Neuronal stem cell (in vitro differentiated cells): ENCODE measurements at regions not wholly inside any gene's neighbourhood (a gene's known extent, or its start where the extent isn't known, plus 50 kb on each side); places are given as distances from the start of the nearest gene placed in this dataset.

Source experiments
- DNase-seq: peaks from one replicate; pipeline ENCODE4 v3.0.0-alpha.2; 2013; ENCODE audit warnings: low spot score
- H2AFZ ChIP-seq: one replicate; pipeline ENCODE4 v1.6.1; 2013; ENCODE audit warnings: mild to moderate bottlenecking, low read length, inconsistent platforms
- H2AK5ac ChIP-seq: 2 replicates; pipeline ENCODE4 v1.6.1; 2013; ENCODE audit warnings: low read depth, mild to moderate bottlenecking, inconsistent platforms, low read length, moderate library complexity, mixed read lengths
- H2BK120ac ChIP-seq: 2 replicates; pipeline ENCODE4 v1.6.1; 2013; ENCODE audit warnings: low read depth, mild to moderate bottlenecking, inconsistent platforms, low read length, moderate library complexity, mixed read lengths
- H2BK12ac ChIP-seq: one replicate; pipeline ENCODE4 v1.6.1; 2013; ENCODE audit warnings: low read length, inconsistent platforms
- H2BK15ac ChIP-seq: 2 replicates; pipeline ENCODE4 v1.6.1; 2013; ENCODE audit warnings: mild to moderate bottlenecking, low read length, inconsistent platforms, mixed read lengths
- H2BK5ac ChIP-seq: one replicate; pipeline ENCODE4 v1.6.1; 2013; ENCODE audit warnings: inconsistent platforms, mild to moderate bottlenecking, low read length, moderate library complexity
- H3K14ac ChIP-seq: one replicate; pipeline ENCODE4 v1.6.1; 2013; ENCODE audit warnings: low read length, inconsistent platforms
- H3K18ac ChIP-seq: 2 replicates; pipeline ENCODE4 v1.6.1; 2013; ENCODE audit warnings: low read length, inconsistent platforms
- H3K23ac ChIP-seq: 2 replicates; pipeline ENCODE4 v1.6.1; 2013; ENCODE audit warnings: low read depth, mild to moderate bottlenecking, mixed read lengths, low read length, inconsistent platforms; ENCODE audit not compliant: poor library complexity
- H3K27ac ChIP-seq: replicated peaks from 3 replicates; pipeline ENCODE4 v1.5.1; 2013; ENCODE audit warnings: low read length, inconsistent platforms
- H3K27me3 ChIP-seq, 3 experiments: 2 replicates each; pipeline ENCODE4 v1.6.1; 2013; ENCODE audit warnings: low read length in 3 of 3, mild to moderate bottlenecking in 2 of 3, inconsistent platforms in 1 of 3, low read depth in 1 of 3, mixed read lengths in 1 of 3, moderate library complexity in 1 of 3; ENCODE audit not compliant: control insufficient read depth in 3 of 3, insufficient read depth in 3 of 3
- H3K36me3 ChIP-seq, 2 donors: replicated peaks in 1 of 2; 2 replicates each; pipeline ENCODE4 v1.6.1; 2013; ENCODE audit warnings: low read length in 2 of 2; ENCODE audit not compliant: control insufficient read depth in 2 of 2, insufficient read depth in 2 of 2
- H3K4ac ChIP-seq: 2 replicates; pipeline ENCODE4 v1.6.1; 2013; ENCODE audit warnings: inconsistent platforms, mild to moderate bottlenecking, low read length, moderate library complexity
- H3K4me1 ChIP-seq, 2 donors: 1 replicate in 1 of 2; 2 replicates in 1 of 2; pipeline ENCODE4 v1.6.1; 2013; ENCODE audit warnings: low read length in 2 of 2, low read depth in 1 of 2; ENCODE audit not compliant: control insufficient read depth in 2 of 2, insufficient read depth in 1 of 2
- H3K4me2 ChIP-seq: one replicate; pipeline ENCODE4 v1.6.1; 2013; ENCODE audit warnings: mild to moderate bottlenecking, low read length, inconsistent platforms; ENCODE audit not compliant: insufficient read depth, poor library complexity, severe bottlenecking
- H3K4me3 ChIP-seq, 2 donors: 2 replicates each; pipeline ENCODE4 v1.5.1; 2013; ENCODE audit warnings: low read length in 2 of 2, mild to moderate bottlenecking in 2 of 2, inconsistent platforms in 1 of 2, moderate library complexity in 1 of 2
- H3K79me1 ChIP-seq: one replicate; pipeline ENCODE4 v1.6.1; 2013; ENCODE audit warnings: low read depth, mild to moderate bottlenecking, inconsistent platforms, low read length, moderate library complexity
- H3K9ac ChIP-seq: one replicate; pipeline ENCODE4 v1.6.1; 2013; ENCODE audit warnings: mild to moderate bottlenecking, low read depth, low read length, inconsistent platforms; ENCODE audit not compliant: poor library complexity
- H3K9me3 ChIP-seq, 2 donors: replicated peaks in 1 of 2; 2 replicates each; pipeline versions ENCODE3 to v1.6.1; 2013; ENCODE audit warnings: low read length in 2 of 2, mild to moderate bottlenecking in 2 of 2, inconsistent platforms in 1 of 2, low read depth in 1 of 2, mixed read lengths in 1 of 2, moderate library complexity in 1 of 2; ENCODE audit not compliant: control insufficient read depth in 2 of 2, insufficient read depth in 1 of 2
- H4K8ac ChIP-seq: one replicate; pipeline ENCODE4 v1.6.1; 2013; ENCODE audit warnings: low read depth, mild to moderate bottlenecking, inconsistent platforms, low read length, moderate library complexity
- H4K91ac ChIP-seq: one replicate; pipeline ENCODE4 v1.6.1; 2013; ENCODE audit warnings: low read length, low read depth, mild to moderate bottlenecking, inconsistent platforms; ENCODE audit not compliant: poor library complexity
- WGBS, 2 donors: extraction: QIAGEN DNeasy Blood & Tissue Kit; methylation state at CpG; one replicate each; pipeline ENCODE4 v1.1.7; 2013; ENCODE audit warnings: missing lambda C conversion rate in 2 of 2, mixed read lengths in 1 of 2; ENCODE audit not compliant: insufficient read length in 2 of 2, insufficient replicate concordance in 1 of 2; ENCODE audit errors: extremely low coverage in 2 of 2; 5-methylcytosine and 5-hydroxymethylcytosine counted together

DNA sequence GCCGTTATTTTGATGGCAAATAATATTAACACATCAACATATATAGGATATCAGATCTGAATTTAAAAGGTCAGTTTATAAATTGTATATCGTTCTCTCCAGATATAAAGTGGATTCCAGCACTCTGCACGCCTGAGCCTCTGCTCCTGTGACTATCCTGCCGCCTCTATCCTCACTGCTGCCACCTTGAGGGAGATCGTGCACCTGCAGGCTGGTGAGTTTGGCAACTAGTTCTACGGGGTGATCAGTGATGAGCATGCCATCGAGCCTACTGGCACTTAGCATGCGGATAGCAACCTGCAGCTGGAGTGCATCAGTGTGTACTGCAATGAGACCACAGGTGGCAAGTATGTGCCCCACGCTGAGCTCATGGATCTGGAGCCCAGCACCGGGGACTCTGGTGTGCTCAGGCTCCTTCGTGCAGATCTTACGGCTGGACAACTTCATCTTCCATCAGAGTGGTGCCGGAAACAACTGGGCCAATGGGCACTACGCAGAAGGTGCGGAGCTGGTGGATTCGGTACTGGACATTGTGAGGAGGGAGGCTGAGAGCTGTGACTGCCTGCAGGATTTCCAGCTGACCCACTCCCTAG is 84.9 kb downstream of the FBXO5 start:
- Histone ChIP-seq H4K91ac (no peak overlapping the region), H3K14ac (no peak overlapping the region), H3K36me3 (no peaks in the 10 kb centered on the region), H2AFZ (no peak overlapping the region), H3K23ac (no peak overlapping the region), H2BK12ac (no peak overlapping the region), H3K27ac (no peak overlapping the region), H2AK5ac (no peak overlapping the region), H3K18ac (no peak overlapping the region), H3K4me2 (no peak overlapping the region), H3K9me3 (no peaks in the 10 kb centered on the region), H3K4me1 (no peaks in the 10 kb centered on the region), H3K79me1 (no peaks in the 10 kb centered on the region), H3K4me3 (no peak overlapping the region), H3K9ac (no peak overlapping the region), H2BK15ac (no peak overlapping the region), H3K27me3 (no peaks in the 10 kb centered on the region), H2BK120ac (no peak overlapping the region), H4K8ac (no peak overlapping the region), H2BK5ac (no peak overlapping the region), H3K4ac (no peak overlapping the region)
- DNase-seq: peak; percentile 63
- no CpG with 5 or more reads among the region's 16 CpGs for WGBS, 2 donors

DNA sequence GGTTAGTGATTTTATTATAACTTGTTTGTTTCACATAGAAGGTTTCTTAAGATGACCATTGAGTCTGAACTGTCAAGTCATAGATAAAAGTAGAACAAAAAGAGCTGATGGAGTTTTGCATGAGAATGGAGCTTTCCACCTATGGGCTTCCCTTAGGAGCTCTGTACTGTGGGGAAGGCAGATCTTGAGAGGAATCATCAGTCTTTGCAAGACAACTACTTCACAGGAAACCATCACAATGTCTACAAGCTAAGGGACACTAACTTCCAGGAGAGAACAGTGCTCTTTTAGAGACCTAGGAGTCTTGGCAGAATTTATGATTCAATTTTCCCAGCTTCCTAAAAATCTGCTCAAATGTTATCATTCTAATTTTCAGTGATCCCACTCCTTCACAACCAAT is 78.2 kb downstream of the FBXO5 start:
- no peak overlapping the region for H3K27ac ChIP-seq
- H3K36me3 ChIP-seq: no peaks in the 10 kb centered on the region
- no peak overlapping the region for H2BK15ac ChIP-seq
- no peak overlapping the region for H3K4me2 ChIP-seq
- H4K91ac ChIP-seq: no peak overlapping the region
- H3K4ac ChIP-seq: no peak overlapping the region
- no peak overlapping the region for H4K8ac ChIP-seq
- no peak overlapping the region for H3K9ac ChIP-seq
- no peak overlapping the region for H2BK12ac ChIP-seq
- no peak for DNase-seq
- no peak overlapping the region for H2BK5ac ChIP-seq
- no peak overlapping the region for H3K14ac ChIP-seq
- H2BK120ac ChIP-seq: no peak overlapping the region
- H3K79me1 ChIP-seq: no peaks in the 10 kb centered on the region
- H3K27me3 ChIP-seq: no peaks in the 10 kb centered on the region
- no peak overlapping the region for H3K18ac ChIP-seq
- H2AK5ac ChIP-seq: no peak overlapping the region
- H2AFZ ChIP-seq: no peak overlapping the region
- no peaks in the 10 kb centered on the region for H3K4me1 ChIP-seq
- no peaks in the 10 kb centered on the region for H3K9me3 ChIP-seq
- H3K23ac ChIP-seq: no peak overlapping the region
- no peak overlapping the region for H3K4me3 ChIP-seq

DNA sequence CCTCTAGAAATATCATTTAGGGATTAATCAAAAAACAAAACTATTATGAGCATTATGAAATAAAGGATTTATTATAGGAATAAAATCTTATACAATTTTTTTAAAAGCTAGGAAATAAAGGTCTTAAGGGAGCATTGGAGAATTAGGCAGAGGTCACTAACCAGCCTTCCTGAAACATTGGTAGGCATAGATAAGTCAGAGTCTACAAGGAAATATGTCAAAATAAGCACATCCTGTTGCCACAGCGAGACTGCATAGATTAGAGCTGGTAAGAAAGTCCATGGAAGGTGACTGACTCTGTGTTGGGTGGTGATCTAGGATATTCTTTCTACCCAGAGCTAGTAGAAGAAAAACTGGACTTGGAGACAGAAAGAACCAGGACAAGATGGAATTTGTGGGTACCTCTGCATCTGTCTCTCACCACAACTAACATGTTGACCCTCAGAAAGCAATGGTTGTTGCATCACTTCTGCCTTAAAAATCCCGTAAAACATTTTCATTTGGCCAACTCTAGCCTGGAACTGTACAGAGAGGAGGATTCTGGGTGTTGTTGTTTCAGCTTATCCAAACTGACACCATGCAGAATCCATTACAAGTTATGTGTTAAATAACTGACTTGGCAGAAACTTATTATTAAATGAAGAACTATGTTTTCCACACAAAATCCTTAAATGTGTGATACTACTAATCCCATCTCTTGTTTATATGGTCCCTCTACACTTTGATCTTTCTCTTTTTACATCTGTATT is 77.1 kb downstream of the FBXO5 start:
- no peaks in the 10 kb centered on the region for H3K36me3 ChIP-seq
- no peaks in the 10 kb centered on the region for H3K4me1 ChIP-seq
- no peak overlapping the region for H3K9ac ChIP-seq
- H2BK120ac ChIP-seq: no peak overlapping the region
- DNase-seq: no peak
- H4K91ac ChIP-seq: no peak overlapping the region
- no peak overlapping the region for H4K8ac ChIP-seq
- no peaks in the 10 kb centered on the region for H3K79me1 ChIP-seq
- H3K27ac ChIP-seq: no peak overlapping the region
- no peak overlapping the region for H2AK5ac ChIP-seq
- no peak overlapping the region for H2AFZ ChIP-seq
- no CpG with 5 or more reads among the region's 2 CpGs for WGBS, 2 donors
- H3K27me3 ChIP-seq: no peaks in the 10 kb centered on the region
- no peak overlapping the region for H2BK12ac ChIP-seq
- no peak overlapping the region for H3K14ac ChIP-seq
- H3K18ac ChIP-seq: no peak overlapping the region
- H3K9me3 ChIP-seq: no peaks in the 10 kb centered on the region
- no peak overlapping the region for H2BK5ac ChIP-seq
- no peak overlapping the region for H3K4ac ChIP-seq
- H3K23ac ChIP-seq: no peak overlapping the region
- no peak overlapping the region for H2BK15ac ChIP-seq
- no peak overlapping the region for H3K4me2 ChIP-seq
- H3K4me3 ChIP-seq: no peak overlapping the region

DNA sequence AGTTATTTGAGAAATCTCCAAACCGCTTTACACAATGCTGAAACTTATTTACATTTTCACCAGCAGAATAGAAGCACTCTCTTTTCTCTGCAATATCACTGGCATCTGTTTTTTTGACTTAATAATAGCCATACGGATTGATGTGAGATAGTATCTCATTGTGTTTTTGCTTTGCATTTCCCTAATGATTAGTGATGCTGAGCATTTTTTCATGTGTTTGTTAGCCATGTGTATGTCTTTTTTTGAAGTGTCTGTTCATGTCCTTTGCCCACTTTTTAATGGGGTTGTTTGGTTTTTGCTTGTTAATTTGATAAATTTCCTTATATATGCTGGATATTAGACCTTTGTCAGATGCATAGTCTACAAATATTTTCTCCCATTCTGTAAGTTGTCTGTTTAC is 73.6 kb downstream of the FBXO5 start:
- DNase-seq: no peak
- no peak overlapping the region for H3K4me2 ChIP-seq
- H3K9ac ChIP-seq: no peak overlapping the region
- no peak overlapping the region for H2BK15ac ChIP-seq
- H3K4me1 ChIP-seq: no peaks in the 10 kb centered on the region
- H2BK120ac ChIP-seq: no peak overlapping the region
- H3K36me3 ChIP-seq: no peaks in the 10 kb centered on the region
- no peak overlapping the region for H3K14ac ChIP-seq
- H2BK5ac ChIP-seq: no peak overlapping the region
- no peak overlapping the region for H4K91ac ChIP-seq
- no peak overlapping the region for H4K8ac ChIP-seq
- H3K4me3 ChIP-seq: no peak overlapping the region
- H3K4ac ChIP-seq: no peak overlapping the region
- no peaks in the 10 kb centered on the region for H3K79me1 ChIP-seq
- no peak overlapping the region for H3K27ac ChIP-seq
- H2BK12ac ChIP-seq: no peak overlapping the region
- WGBS, 2 donors: no CpG with 5 or more reads among the region's 2 CpGs
- H3K23ac ChIP-seq: no peak overlapping the region
- no peaks in the 10 kb centered on the region for H3K9me3 ChIP-seq
- no peak overlapping the region for H3K18ac ChIP-seq
- H2AFZ ChIP-seq: no peak overlapping the region
- H2AK5ac ChIP-seq: no peak overlapping the region
- H3K27me3 ChIP-seq: no peaks in the 10 kb centered on the region
